GM21529 (cell line): ENCODE measurements at regions not wholly inside any gene's neighbourhood (a gene's known extent, or its start where the extent isn't known, plus 50 kb on each side); places are given as distances from the start of the nearest gene placed in this dataset.

Experiments
- ATAC-seq: cut with Tn5 transposase; IDR thresholded peaks from one replicate; pipeline ENCODE4 v1.9.1; 2021; ENCODE audit not compliant: unreplicated experiment

DNA sequence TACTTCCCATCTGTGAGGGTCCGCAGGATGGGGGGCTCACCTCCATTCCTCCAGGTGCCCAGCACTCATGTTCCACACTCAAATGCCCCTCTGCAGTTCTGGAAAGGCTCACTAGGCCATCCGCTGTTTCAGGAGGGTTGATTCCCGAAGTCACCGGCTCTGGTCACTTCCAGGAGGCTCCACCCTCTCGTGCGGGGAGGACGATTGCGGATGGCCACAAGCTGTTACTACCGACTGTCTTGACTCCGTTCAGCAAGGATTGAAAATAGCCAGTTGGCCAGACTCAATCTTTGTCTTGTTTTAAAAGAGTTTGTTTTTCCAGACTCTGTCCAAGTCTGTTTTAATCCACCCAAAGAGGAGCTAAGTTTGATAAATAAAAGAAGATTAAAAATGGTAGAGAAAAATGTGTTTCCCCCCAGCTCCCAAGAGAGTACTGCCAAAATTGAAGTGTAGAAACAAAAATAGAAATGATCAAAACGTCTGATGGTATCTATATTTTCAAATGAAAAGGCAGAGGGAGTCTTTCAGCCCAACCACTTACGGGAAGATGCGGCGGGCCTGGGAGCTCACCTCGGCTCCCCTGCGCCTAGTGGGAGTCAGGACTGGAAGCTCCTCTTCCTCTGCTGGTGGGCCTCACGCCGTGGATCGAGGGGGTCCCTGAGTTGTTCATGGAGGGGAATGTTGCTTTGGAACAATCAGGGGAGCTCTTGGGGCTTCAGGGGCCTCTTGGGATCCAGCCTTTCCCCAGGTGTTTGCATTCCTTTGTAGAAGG, 1280.8 kb downstream of the BRD1 start:
- ATAC-seq: no peak

DNA sequence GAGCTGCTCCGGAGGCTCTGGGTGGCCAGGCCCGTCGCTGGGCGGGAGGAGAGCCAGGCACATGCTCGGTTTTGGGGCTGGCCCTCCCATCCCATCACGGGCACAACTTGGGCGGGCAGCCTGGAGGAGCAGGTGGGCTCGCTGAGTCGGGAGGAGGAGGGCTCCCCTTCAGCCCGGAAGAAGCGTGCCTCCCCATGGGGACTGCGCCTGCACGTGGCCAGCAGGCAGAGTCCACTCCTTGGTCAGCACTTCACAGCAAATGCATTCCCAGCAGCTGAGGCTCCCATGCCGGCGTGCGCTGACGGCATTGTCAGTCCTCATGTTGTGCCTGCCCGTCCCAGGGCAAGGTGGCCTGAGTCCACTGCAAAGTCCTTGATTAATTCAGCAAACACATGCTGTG, 1281.7 kb downstream of the BRD1 start:
- ATAC-seq: no peak

DNA sequence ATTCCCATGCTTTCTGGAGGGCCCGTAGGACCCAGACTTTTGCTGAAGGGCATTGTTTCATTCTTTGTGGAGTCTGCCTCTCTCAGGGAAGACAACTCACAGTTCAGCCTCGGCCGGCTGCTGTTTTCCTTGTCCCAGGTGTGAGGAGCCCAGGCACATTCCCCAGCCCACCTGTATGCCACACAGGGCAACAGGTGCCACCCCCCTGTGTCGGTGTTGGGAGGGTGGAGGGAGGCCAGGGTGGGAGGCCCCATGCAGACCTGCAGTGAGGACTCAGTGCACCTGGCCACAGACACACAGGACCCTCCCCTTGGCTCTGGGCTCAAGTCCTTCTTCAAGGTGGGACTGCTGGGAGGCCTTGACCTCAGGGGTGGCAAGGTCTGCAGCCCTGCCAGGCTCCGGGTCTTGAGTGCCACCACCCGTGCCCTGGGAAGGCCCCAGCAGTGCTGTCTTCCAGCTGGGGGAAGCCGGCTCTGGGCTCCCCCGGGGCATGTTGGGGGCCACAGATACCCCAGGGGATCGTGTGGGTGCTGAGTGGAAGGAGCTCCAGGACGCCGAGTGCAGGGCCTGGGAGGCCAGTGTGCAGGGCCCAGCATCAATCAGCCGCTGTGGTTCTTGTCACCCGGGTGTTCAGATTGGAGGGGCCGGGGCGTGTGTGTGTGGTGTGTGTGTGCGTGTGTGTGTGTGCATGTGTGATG, 1286.1 kb downstream of the BRD1 start:
- ATAC-seq: no peak

DNA sequence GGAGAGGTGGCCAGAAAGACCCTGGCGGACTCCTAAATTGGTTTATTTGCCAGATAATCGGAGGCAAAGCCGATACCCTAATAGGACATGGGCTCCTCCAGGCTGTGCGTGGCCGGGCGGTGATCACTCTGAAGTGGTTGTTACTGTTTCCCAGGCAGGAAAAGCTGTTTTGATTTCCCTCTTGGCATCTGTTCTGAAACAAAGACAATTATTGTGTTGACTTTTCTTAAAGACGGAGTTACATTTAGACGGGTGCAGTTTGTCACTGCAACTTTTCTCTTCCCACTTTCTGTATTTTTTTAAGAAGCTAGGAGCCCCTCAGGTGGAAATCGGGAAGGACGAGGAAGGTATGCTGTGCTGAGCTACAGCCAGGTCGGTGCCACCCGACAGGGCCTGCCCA, 1288.4 kb downstream of the BRD1 start:
- no peak for ATAC-seq

DNA sequence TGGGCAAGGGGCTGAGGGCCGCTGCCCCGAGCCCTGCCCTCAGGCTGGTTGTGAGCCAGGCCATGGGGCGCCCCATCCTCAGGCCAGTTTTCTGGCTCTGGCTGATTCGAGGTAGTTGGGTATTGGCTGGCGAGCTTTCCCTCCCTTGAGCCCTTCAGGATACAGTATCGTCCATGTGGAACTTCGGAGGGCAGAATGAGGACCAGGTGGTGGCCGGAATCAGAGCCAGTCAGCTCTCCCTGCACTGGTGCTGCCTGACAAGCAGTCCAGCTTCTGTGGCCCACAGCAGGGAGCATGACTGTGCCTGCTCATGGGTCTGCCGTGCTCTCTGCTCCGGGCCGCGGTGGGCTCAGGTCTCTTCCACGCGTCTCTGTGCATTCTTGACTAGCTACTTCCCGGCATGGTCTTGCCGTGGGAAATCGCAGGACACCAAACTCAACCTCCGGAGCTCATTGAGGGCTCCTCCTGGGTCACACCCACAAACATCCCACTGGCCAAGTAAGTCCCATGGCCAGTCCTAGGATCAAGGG, 1289.3 kb downstream of the BRD1 start:
- no peak for ATAC-seq

DNA sequence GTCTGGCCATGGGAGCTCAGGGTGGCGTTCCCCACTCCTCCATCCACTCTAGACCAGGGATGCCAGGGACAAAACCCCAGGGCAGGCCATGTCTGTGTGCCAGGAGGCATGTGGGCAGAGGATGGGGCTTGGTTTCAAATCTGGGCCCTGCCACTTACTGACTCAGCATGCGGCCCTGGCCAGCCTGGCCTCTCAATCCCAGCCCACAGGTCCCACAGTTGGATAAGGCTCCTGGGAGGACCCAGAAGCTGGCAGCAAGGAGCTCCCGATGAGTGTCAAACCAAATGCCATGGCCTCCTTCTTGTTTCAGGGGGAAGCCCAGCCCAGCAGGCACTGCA, 1290.4 kb downstream of the BRD1 start:
- ATAC-seq: no peak

DNA sequence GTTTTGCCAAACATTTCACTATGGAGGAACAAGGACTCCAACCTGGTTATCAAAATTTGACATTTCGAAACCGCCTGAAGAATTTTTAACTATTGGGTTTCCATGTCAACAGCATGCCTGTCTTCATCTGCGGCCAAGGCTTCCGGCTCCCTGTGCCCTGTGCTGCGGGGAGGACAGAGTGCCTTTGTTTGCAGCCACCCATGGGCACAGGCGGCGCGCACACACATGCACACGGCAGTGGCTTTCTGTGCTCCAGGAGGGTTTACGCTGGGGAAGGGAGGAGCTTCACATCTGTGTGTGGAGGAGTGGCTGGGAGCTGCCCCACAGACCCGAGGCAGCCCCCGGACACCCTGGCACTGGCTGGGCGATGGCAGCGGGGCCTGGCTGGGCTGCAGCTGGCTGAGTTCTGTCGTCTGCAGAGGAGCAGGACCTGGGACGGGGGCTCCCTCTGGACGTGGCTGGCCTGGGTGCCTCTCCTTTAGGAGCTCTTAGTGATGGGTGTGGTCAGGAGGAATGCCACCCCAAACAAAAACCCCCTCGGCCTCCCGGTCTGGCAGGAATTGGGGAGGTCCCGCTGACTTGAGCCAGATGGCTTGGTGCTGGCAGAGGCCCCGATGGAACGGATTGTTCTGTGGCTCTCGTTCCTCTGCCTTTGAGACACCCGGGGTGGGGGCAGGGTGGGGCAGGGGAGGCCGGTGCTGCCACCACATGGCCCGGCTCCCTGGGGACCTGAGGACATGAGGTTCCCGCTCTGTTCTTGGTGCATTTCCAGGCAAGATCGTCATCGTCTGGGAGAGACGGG, 1290.9 kb downstream of the BRD1 start:
- ATAC-seq: no peak

DNA sequence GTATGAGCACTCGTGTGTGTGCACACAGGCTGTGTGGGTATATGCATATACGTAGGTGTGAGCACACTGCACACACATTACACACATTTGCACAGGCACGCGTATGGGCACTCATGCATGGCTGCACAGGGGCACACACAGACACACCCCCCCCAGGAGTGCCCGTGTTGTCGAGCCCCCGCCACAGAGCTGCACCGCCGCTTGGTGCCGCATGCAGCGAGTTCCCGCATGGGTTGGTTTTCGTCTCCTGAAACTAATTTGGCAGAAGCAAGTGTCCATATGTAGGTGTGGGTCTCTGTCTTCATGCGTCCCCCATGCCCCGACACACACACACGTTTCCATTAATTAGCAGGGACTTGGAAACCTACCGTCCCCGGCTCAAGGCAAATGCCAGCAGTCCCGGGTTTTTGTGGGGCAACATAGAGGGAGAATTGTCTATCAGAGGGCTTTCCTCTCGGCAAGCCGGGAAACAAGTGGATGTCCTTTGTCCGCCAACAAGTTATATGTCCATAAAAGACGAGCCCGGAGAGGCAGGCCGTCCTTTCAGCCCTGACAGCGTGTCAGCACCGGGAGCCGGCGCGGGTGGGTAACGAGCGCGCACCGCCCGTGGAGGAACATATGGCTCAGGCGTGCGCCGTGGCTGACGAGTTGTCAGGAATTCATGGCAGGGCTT, 1291.7 kb downstream of the BRD1 start:
- ATAC-seq: no peak

DNA sequence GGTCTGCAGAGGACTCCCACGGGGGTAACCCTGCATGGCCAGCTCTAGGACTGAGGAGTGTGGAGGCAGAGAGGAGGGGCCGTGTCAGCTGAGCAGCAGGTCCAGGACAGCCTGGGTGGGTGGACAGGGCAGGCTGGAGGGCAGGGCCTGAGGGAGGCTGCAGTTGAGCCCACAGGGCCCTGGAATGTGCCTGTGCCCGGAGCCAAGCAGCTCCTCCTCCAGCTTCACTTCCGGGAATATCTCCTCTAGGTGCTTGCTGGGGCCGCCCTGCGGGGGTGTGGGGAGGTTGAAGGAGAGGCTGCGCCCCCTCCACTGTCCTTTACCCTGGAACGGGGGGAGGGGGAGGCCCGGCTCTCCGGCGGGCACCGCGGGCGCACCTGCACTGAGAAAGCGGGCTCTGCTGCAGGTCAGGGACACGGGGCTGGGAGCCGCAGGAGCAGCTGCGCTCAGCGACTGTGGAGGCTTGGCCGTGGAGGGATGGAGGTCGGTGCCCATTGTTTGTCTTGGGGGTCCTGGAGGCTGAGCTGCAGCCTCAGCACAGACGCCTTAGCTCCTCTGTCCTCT, 1293.2 kb downstream of the BRD1 start:
- no peak for ATAC-seq

DNA sequence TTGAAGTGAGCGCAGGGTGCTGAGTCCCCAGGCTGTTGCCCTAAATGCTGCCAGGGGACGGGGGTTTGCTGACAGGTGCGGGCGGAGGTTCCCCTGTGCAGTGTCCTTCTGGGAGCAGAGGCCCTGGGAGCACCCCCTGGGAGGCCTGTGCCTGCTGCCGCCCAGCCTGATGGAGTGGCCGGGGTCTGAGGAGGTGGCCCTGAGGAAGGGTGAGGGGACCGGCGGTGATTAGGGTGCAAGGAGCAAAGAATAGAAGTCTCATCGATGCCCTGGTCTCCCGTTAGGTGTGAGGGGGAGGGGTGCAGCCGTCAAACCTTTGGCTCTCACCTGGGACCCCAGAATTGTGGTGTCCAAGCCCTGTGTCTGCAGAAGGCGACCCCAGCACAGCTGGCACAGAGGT, 1294.7 kb downstream of the BRD1 start:
- no peak for ATAC-seq

DNA sequence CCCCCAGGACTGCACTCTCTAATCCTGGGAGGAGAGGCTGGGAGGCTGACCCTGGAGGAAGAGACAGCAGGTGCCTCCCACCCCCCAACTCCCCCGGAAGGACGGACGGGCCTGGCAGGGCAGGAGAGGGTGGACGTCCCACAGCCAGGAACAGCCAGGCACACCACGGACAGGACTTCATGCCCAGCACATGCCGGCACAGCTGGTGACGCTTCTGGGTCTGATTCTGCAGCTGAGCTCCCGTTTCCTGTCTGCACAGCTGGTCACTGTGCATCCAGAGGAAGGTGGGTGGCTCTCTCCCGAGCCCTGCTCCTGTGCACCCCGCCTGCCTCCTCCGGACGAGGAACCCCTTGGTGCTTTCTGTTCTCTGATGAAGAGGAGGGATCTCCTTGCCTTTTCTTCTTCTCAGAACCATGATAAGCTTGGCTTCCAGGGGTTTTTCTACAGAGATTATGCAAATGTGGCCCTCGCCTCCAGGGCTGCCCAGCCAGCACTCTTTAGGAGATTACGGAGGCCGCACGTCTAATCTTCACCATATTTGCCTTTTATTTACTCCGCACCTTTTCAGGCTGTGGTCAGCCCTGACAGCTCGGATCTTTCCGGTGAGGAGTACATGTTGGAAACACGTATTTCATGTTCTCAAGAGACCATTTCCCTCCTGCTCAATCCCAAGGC, 1295.8 kb downstream of the BRD1 start:
- ATAC-seq: no peak

DNA sequence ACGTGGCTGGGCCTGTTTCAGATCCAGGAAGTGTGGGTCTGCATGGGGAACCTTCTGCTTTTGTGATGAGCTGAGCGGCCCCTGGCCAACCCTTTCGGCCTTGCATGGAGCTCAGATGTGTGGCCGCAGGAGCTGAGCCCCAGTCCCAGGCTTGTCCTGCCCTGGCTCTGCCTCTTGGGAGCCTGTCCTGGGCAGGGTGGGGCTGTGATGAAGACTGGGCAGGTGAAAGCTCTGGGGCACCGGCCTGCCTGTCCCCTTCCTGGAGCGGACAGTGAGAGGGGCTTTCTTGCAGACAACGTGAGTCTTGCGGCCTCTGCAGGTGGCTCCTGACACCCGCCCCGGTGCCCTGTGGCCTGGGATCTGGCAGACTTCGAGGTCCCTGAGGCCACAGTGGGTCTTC, 1296.6 kb downstream of the BRD1 start:
- no peak for ATAC-seq

DNA sequence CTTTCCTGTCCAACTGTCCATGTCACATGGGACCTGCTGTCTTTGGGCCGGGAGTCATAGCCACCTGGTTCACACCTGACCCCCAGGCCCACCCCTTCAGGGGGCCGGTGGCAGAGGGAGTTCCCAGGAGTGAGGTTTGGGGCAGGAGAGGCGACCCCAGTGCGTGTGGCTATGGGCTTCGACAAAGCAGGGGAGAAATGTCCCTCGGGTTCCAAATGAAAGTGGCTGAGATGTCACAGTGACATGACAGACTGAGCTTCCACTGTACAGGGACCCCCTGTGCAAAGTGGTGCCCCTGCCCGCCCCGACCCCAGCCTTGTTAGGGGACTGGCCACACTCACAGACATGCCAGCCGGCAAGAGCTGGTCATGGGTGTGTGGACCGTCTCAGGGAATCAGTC, 1297.0 kb downstream of the BRD1 start:
- ATAC-seq: no peak

DNA sequence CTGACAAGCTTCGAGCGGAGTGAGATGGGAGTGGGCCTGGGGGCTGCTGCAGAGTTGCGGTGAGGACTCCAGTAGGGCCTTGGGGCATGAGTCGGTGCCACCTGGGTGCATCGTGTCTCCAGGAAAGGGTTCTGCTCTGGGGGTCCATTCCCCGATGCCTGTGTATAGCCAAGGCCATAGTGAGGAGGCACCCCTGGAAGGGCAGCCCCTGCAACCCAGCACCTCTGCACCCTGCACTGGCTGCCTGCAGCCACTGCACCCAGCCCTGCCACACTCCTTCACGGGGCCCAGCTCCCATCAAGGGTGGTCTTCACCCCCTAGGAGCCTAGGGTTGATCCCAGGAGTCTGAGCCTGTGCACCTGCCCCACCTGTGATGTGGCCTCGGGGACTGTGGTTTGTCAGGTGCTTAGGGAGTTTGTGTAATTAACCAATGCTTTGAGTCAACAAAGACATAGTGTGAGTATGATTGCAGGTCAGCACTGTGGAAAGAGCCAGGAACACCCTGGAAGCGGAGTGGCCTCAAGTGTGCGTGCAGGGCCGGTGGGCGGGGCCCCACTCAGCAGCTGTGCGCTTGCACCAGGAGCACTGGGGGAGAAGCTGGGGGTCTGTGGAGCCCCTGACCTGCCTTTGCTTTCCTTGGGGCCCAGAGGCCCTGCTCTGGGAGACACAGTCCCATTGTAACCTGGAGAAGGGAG, 1299.3 kb downstream of the BRD1 start:
- ATAC-seq: no peak

DNA sequence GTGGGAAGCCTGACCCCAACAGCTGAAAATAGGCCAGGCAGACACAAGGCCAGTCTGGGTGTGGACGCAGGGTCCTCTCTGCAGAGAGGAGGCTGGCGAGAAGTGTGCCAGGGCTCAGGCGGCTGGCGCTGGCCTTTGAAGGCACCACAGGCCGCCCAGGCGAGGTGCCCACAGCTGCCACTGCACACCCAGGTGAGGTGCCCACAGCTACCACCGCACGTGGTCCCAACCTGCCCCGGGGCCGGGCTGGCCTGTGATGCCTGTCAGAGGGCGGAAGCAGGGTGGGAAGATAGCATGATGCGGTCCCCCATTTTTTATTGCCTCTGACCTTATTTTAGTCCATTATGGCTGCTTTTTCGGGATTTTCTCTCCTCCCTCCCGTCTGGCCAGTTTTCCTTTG, 1303.9 kb downstream of the BRD1 start:
- no peak for ATAC-seq

DNA sequence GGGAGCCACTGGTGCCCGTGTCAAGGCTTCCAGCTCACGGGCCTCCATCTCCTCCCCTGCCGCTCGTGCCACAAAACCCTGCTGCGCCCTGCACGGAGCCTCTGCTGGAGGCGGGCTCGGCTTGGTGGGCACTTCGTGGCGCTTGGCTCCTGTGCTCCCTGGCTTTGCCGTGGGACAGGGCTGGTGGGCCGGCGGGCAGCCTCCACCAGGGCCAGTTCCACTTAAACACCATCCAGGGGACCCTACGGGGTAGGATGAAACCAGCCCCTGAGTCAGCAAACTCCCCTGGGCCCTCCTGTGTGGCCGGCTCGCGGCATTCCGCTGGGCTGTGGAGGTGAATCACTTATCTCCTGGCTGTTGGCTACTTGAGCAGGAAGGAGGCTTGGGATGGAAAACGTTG, 1304.6 kb downstream of the BRD1 start:
- ATAC-seq: no peak

DNA sequence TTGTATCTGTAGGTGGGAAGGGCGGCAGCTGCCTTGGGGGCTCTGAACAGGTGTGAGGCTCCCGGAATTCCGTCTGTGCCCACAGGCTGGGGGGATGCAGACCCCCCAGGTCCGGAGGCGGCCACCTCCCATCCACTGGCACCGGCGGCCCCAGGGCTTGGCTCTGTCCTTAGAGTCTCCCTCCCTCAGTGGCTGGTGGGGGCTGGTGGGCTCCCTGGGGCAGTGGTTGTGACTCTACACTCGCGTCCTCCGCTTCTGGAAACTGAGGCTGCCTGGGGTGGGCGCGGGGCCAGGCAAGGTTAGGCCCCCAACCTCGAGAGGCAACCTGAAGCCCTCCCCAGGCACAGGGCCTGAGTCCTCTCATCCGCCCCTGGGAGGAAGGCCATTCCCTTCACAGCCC, 1305.4 kb downstream of the BRD1 start:
- ATAC-seq: no peak

DNA sequence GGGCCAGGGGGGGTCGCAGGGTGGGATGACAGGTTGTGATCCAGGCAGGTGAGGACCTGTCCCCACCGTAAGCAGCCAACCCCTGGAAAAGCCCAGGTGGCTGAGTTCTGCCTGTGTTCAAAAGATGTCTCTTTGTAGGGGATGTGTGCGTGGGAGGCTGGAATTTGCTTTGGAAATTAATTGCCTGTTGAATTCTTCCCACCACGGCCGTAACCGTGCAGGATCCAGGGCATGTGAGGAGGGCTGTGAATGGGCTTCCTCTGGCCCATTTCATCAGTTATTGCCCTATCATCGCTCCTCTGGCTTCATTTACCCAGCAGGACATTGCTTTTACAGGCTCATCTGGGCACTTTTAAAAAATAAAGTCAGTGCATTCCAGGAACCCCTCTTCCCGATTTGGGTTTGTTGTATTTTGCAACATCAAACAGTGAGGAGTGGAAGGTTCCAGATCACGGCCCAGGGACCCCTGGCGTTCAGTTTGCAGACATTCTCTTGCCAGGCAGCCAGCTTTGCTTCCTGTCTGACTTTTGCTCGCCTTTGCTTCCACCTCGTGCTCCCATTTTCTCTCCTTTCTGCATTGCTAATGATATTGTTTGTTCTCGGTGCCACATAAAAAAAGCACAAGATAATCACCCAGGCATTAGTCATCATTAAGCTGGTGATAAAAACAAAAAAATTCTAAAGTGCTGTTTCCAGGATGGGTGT, 1306.6 kb downstream of the BRD1 start:
- no peak for ATAC-seq

DNA sequence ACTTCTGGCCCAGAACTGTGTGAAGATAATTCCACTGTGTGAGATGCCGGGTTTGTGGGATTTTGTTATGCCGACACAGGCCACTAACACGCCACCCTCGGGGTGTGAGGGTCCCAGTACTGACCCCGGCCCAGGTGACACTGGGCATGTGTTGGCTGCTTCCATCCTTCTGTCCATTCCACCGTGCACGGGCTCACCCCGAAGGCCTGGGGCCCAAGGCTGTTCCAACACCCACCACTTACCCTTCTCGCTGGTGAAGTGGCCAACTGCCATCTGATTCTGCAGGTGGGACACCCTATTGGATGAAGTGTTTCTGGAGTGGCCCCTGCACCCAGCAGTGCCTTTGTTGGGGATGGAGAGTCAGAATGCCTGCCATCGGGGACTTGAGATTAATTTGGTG, 1307.5 kb downstream of the BRD1 start:
- ATAC-seq: no peak
